ENCODE measurements at regions not wholly inside any gene's neighbourhood (a gene's known extent, or its start where the extent isn't known, plus 50 kb on each side); places are given as distances from the start of the nearest gene placed in this dataset.

GRCh38 chr7:354597-355470, 64.9 kb downstream of the FOXL3 start:
- DNase-seq (ENCODE audit: low read depth, low spot score): no peak
- no peaks in the 10 kb centered on the region for H3K9me3 ChIP-seq (ENCODE audit: low read depth, low read length)
- no peak overlapping the region for H3K4me3 ChIP-seq
- no peaks in the 10 kb centered on the region for H3K36me3 ChIP-seq (ENCODE audit: insufficient read depth, low read length)
- no peak overlapping the region for H3K27ac ChIP-seq
- TF ChIP-seq POLR2AphosphoS5 (IDR thresholded peaks at IDR 0.05; ENCODE audit: borderline replicate concordance, low read depth, low read length) (no peak), FOXP2 (optimal IDR thresholded peaks at IDR 0.05; ENCODE audit: control extremely low read depth, extremely low read length, insufficient read depth) (no peak), EZH2 (IDR thresholded peaks at IDR 0.05) (no peak)
- no peak overlapping the region for H3K9ac ChIP-seq (ENCODE audit: insufficient read length)

- no peaks in the 10 kb centered on the region for H3K9me3 ChIP-seq (ENCODE audit: low read depth, low read length)
- H3K4me3 ChIP-seq: no peak overlapping the region
- no peak overlapping the region for H3K27ac ChIP-seq
- no peak overlapping the region for H3K9ac ChIP-seq (ENCODE audit: insufficient read length)
- no peak for DNase-seq (ENCODE audit: low read depth, low spot score)
- H3K36me3 ChIP-seq (ENCODE audit: insufficient read depth, low read length): no peaks in the 10 kb centered on the region
- no peak for TF ChIP-seq EZH2 (IDR thresholded peaks at IDR 0.05)
- TF ChIP-seq POLR2AphosphoS5 (IDR thresholded peaks at IDR 0.05; ENCODE audit: borderline replicate concordance, low read depth, low read length): no peak
- TF ChIP-seq FOXP2 (optimal IDR thresholded peaks at IDR 0.05; ENCODE audit: control extremely low read depth, extremely low read length, insufficient read depth): no peak
Measured at GRCh38 chr7:355568-355967, 65.6 kb downstream of the FOXL3 start.

- TF ChIP-seq FOXP2 (optimal IDR thresholded peaks at IDR 0.05; ENCODE audit: control extremely low read depth, extremely low read length, insufficient read depth) (no peak), POLR2AphosphoS5 (IDR thresholded peaks at IDR 0.05; ENCODE audit: borderline replicate concordance, low read depth, low read length) (no peak), EZH2 (IDR thresholded peaks at IDR 0.05) (no peak)
- no peak overlapping the region for H3K27ac ChIP-seq
- H3K9ac ChIP-seq (ENCODE audit: insufficient read length): no peak overlapping the region
- no peaks in the 10 kb centered on the region for H3K36me3 ChIP-seq (ENCODE audit: insufficient read depth, low read length)
- no peaks in the 10 kb centered on the region for H3K9me3 ChIP-seq (ENCODE audit: low read depth, low read length)
- no peak for DNase-seq (ENCODE audit: low read depth, low spot score)
- H3K4me3 ChIP-seq: no peak overlapping the region
Measured at GRCh38 chr7:356087-356486, 66.1 kb downstream of the FOXL3 start.

GRCh38 chr7:356691-357462, 66.9 kb downstream of the FOXL3 start:
- no peak overlapping the region for H3K4me3 ChIP-seq
- TF ChIP-seq EZH2 (IDR thresholded peaks at IDR 0.05) (no peak), FOXP2 (optimal IDR thresholded peaks at IDR 0.05; ENCODE audit: control extremely low read depth, extremely low read length, insufficient read depth) (no peak), POLR2AphosphoS5 (IDR thresholded peaks at IDR 0.05; ENCODE audit: borderline replicate concordance, low read depth, low read length) (no peak)
- no peak overlapping the region for H3K9ac ChIP-seq (ENCODE audit: insufficient read length)
- DNase-seq (ENCODE audit: low read depth, low spot score): no peak
- no peaks in the 10 kb centered on the region for H3K36me3 ChIP-seq (ENCODE audit: insufficient read depth, low read length)
- no peaks in the 10 kb centered on the region for H3K9me3 ChIP-seq (ENCODE audit: low read depth, low read length)
- no peak overlapping the region for H3K27ac ChIP-seq

GRCh38 chr7:357531-358209, 67.7 kb downstream of the FOXL3 start:
- no peak for DNase-seq (ENCODE audit: low read depth, low spot score)
- no peaks in the 10 kb centered on the region for H3K36me3 ChIP-seq (ENCODE audit: insufficient read depth, low read length)

GRCh38 chr7:358352-358751, 68.4 kb downstream of the FOXL3 start:
- TF ChIP-seq POLR2AphosphoS5 (IDR thresholded peaks at IDR 0.05; ENCODE audit: borderline replicate concordance, low read depth, low read length) (no peak), FOXP2 (optimal IDR thresholded peaks at IDR 0.05; ENCODE audit: control extremely low read depth, extremely low read length, insufficient read depth) (no peak), EZH2 (IDR thresholded peaks at IDR 0.05) (no peak)
- DNase-seq (ENCODE audit: low read depth, low spot score): no peak
- H3K4me3 ChIP-seq: no peak overlapping the region
- H3K27ac ChIP-seq: no peak overlapping the region
- H3K9me3 ChIP-seq (ENCODE audit: low read depth, low read length): no peaks in the 10 kb centered on the region
- H3K36me3 ChIP-seq (ENCODE audit: insufficient read depth, low read length): no peaks in the 10 kb centered on the region
- H3K9ac ChIP-seq (ENCODE audit: insufficient read length): no peak overlapping the region

More at GRCh38 chr7:357531-358209, 67.7 kb downstream of the FOXL3 start:
- Histone ChIP-seq H3K27ac (no peak overlapping the region), H3K9me3 (ENCODE audit: low read depth, low read length) (no peaks in the 10 kb centered on the region), H3K9ac (ENCODE audit: insufficient read length) (no peak overlapping the region), H3K4me3 (no peak overlapping the region)
- TF ChIP-seq POLR2AphosphoS5 (IDR thresholded peaks at IDR 0.05; ENCODE audit: borderline replicate concordance, low read depth, low read length) (no peak), FOXP2 (optimal IDR thresholded peaks at IDR 0.05; ENCODE audit: control extremely low read depth, extremely low read length, insufficient read depth) (no peak), EZH2 (IDR thresholded peaks at IDR 0.05) (no peak)

- Histone ChIP-seq H3K27ac (no peak overlapping the region), H3K9ac (ENCODE audit: insufficient read length) (no peak overlapping the region), H3K9me3 (ENCODE audit: low read depth, low read length) (no peaks in the 10 kb centered on the region), H3K4me3 (no peak overlapping the region), H3K36me3 (ENCODE audit: insufficient read depth, low read length) (no peaks in the 10 kb centered on the region)
- no peak for TF ChIP-seq EZH2 (IDR thresholded peaks at IDR 0.05)
- TF ChIP-seq FOXP2 (optimal IDR thresholded peaks at IDR 0.05; ENCODE audit: control extremely low read depth, extremely low read length, insufficient read depth): no peak
- no peak for TF ChIP-seq POLR2AphosphoS5 (IDR thresholded peaks at IDR 0.05; ENCODE audit: borderline replicate concordance, low read depth, low read length)
- DNase-seq (ENCODE audit: low read depth, low spot score): no peak
Measured at GRCh38 chr7:359226-359765, 69.3 kb downstream of the FOXL3 start.

All from SK-N-MC (cell line).